ENCODE measurements at regions not wholly inside any gene's neighbourhood (a gene's known extent, or its start where the extent isn't known, plus 50 kb on each side); places are given as distances from the start of the nearest gene placed in this dataset.
"Not testable (repeated sequence)": the region's sequence is repeated elsewhere in the genome, so short reads cannot be mapped to it uniquely, and the experiment has no call there.

- DNase-seq: no peak
Observed at GRCh38 chr2:63696496-63696895, 107.7 kb downstream of the MDH1 start.

GRCh38 chr2:63697160-63697559, 108.4 kb downstream of the MDH1 start:
- DNase-seq: no peak

- peak; percentile 1 for DNase-seq
Observed at GRCh38 chr2:63698786-63699548, 110.2 kb downstream of the MDH1 start.

GRCh38 chr2:63699549-63699839, 110.7 kb downstream of the MDH1 start:
- no peak for DNase-seq

GRCh38 chr2:63700271-63700670, 111.5 kb downstream of the MDH1 start:
- DNase-seq: no peak

- DNase-seq: no peak
Observed at GRCh38 chr2:63701406-63701805, 112.6 kb downstream of the MDH1 start.

- not testable (repeated sequence) for DNase-seq
Observed at GRCh38 chr2:63706084-63706483, 117.3 kb downstream of the MDH1 start.

- DNase-seq: no peak
Observed at GRCh38 chr2:63710732-63711131, 122.0 kb downstream of the MDH1 start.

GRCh38 chr2:63712748-63713147, 124.0 kb downstream of the MDH1 start:
- no peak for DNase-seq

- no peak for DNase-seq
Observed at GRCh38 chr2:63716146-63716545, 125.5 kb upstream of the UGP2 start.

- no peak for DNase-seq
Observed at GRCh38 chr2:63719052-63719451, 122.6 kb upstream of the UGP2 start.

- no peak for DNase-seq
Observed at GRCh38 chr2:63721082-63721424, 120.6 kb upstream of the UGP2 start.

GRCh38 chr2:63722284-63722683, 119.4 kb upstream of the UGP2 start:
- DNase-seq: not testable (repeated sequence)

- DNase-seq: no peak
Observed at GRCh38 chr2:63723709-63724108, 118.0 kb upstream of the UGP2 start.

GRCh38 chr2:63725212-63725611, 116.5 kb upstream of the UGP2 start:
- DNase-seq: not testable (repeated sequence)

- no peak for DNase-seq
Observed at GRCh38 chr2:63729362-63729761, 112.3 kb upstream of the UGP2 start.

- no peak for DNase-seq
Observed at GRCh38 chr2:63729831-63730230, 111.9 kb upstream of the UGP2 start.

GRCh38 chr2:63734510-63734909, 107.2 kb upstream of the UGP2 start:
- no peak for DNase-seq

- no peak for DNase-seq
Observed at GRCh38 chr2:63735263-63735662, 106.4 kb upstream of the UGP2 start.

GRCh38 chr2:63735931-63736330, 105.8 kb upstream of the UGP2 start:
- DNase-seq: no peak

- DNase-seq: no peak
Observed at GRCh38 chr2:63736354-63736753, 105.3 kb upstream of the UGP2 start.

GRCh38 chr2:63737081-63737751, 104.5 kb upstream of the UGP2 start:
- no peak for DNase-seq

- DNase-seq: no peak
Observed at GRCh38 chr2:63738019-63738418, 103.7 kb upstream of the UGP2 start.

- DNase-seq: not testable (repeated sequence)
Observed at GRCh38 chr2:63739180-63739579, 102.5 kb upstream of the UGP2 start.

GRCh38 chr2:63740020-63740419, 101.7 kb upstream of the UGP2 start:
- no peak for DNase-seq

All from activated naive CD4-positive, alpha-beta T cell treated with Interleukin-2 at 50 U/mL for 16 hours (primary cell).